GM21717 (cell line): ENCODE measurements at regions not wholly inside any gene's neighbourhood (a gene's known extent, or its start where the extent isn't known, plus 50 kb on each side); places are given as distances from the start of the nearest gene placed in this dataset.
"Not testable (repeated sequence)": the region's sequence is repeated elsewhere in the genome, so short reads cannot be mapped to it uniquely, and the experiment has no call there.

Experiments used
- ATAC-seq: cut with Tn5 transposase; IDR thresholded peaks from one replicate; pipeline ENCODE4 v1.9.1; 2021; ENCODE audit warnings: mild to moderate bottlenecking, moderate library complexity; ENCODE audit not compliant: unreplicated experiment

DNA sequence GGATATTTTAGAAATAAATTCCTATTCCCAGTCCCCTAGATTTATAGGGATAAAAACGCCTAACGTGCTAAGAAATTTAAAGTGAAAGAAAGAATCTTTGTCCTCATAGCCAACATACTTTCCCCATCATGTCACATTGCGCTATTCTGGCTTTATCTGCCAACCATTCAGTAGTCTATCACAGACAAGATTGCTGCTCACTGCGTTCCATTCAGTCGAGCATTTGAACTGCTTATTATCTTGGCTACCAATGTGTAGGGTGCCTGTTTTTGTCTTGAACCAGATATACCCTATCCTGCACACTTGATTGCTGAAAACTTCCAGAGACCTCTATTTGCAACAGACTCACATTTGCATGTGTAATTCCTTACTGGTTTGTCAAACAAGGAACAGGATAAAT is 751.5 kb downstream of the EPHA7 start:
- no peak for ATAC-seq

DNA sequence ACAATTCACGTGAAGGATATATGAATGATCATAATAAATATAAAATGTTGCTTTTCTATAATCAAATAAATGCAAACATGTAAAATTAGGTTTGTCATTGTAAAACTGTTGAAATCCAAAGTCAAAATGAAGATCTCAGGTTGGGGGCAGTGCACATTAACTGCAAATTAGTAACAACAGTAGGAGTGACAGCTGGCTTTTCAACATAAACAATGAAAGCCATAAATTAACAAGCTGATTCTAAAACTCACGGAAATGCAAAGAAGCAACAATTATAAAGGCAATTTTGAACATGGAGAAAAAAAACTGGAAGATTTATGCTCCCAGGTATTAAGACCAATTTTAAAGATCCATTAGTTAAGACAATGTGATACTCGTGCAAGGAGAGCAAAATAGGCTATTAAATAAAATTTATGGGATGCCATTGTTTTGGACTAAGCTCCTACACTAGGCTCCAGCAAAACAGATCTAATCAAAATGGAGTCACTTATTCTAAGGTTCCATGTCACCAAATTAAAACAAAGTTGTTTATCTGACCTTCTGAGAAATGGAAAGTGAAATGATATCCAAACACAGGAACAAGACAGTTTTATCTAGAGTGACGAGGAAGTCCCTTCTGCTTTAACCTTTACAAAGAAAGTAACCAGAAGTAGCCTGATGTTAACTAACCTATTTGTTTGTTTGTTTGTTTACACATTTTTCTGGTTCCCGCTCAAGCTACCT is 770.8 kb downstream of the EPHA7 start:
- no peak for ATAC-seq

DNA sequence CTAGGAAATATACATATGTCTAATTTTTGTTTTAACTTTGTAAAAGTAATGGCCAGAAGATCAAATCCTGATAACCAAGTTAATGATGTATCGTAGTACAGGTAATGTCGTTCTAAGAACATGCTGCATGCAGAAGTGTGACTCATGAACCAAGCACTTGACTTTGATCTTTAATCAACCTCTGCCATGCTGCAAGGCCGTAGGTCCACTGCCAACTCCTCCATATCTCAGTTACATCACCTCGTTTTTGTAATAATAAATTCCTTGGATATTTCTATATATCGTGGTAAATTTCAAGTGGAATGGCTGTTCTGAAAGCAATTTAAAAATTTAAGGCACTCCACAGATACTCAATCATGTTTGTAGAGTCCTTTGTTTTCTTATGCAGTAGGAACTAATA is 771.7 kb downstream of the EPHA7 start:
- no peak for ATAC-seq

DNA sequence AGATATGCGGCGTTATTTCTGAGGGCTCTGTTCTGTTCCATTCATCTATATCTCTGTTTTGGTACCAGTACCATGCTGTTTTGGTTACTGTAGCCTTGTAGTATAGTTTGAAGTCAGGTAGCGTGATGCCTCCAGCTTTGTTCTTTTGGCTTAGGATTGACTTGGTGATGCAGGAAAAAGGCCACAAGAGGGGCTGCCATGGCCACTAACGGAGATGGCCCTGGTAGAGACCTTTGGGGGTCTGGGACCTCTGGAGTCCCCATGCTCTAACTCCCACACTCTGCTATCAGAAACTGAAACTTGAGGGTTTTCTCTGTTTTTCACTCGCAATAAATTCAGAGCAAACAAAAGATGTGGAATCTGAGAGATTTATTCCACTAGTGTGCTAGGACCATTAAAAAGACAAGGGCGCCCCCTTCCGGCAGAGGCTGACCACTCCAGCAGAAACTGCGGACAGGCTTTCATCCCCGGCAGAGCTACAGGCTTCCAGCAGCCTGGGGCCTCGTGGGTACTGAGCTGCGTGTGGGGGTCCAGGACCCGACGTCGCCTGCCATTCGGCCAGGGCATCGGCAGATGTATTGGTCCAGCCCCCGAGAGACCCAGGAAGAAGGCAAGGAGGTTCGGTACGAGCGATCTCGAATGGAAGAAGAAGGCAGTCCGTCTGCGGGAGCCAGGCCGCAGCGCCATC is 775.1 kb downstream of the EPHA7 start:
- ATAC-seq: not testable (repeated sequence)

DNA sequence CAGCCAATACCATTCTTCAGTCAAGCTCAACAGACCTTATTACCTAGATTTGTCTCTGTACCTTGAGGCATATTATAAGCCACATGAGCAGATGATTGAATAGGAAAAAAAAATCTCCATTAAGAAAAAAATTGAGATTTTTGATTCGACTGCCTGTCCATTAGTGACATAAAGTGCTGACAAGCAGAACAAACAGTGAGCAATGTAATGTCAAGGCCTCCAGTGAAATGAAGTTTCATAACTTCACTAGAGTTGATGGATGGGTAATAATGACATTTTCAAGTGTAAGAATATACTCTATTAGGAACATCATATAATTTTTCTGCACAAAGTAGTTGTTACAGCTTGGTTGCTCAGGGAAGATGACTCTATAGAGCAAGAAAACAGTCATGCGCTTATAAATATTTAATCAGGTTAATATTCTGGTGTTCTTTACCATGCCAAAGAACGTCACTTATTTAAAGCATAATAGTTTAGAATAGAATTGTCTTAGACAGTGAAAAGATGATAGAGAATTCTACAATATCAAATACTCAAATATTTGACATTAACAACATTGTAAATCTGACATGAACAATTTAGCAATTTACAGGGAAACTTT is 783.7 kb downstream of the EPHA7 start:
- ATAC-seq: no peak

DNA sequence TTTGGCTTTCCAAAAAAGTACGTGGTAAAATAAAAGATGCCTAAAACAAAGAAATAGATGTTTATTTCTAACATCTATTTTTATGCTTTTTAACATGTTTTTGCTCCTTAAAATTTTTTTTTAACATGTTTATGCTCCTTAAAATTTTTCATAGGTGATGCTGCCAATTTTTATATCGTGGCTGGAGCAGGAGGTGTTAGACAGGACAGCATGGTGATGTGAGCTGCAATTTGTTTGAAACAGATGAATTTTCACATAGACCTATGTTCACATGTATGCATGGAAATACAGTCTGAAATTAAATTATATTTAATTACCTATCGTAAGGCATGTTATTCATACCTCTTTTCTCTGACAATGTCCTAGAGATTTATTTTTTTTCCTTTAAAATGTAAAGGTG is 784.8 kb downstream of the EPHA7 start:
- ATAC-seq: no peak

DNA sequence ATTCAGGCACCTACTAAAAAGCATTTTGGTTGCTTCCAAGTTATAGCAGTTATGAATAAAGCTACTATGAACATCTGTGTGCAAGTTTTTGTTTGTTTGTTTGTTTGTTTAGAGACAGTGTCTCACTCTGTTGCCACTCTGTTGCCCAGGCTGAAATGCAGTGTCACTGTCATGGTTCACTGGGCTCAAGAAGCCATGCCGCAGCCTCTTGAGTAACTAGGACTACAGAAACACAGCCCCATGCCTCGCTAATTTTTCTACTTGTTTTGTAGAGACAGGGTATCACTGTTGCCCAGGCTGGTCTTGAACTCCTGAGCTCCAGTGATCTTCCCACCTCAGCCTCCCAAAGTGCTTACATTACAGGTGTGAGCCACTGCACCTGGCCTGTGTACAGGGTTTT is 795.9 kb downstream of the EPHA7 start:
- ATAC-seq: no peak

DNA sequence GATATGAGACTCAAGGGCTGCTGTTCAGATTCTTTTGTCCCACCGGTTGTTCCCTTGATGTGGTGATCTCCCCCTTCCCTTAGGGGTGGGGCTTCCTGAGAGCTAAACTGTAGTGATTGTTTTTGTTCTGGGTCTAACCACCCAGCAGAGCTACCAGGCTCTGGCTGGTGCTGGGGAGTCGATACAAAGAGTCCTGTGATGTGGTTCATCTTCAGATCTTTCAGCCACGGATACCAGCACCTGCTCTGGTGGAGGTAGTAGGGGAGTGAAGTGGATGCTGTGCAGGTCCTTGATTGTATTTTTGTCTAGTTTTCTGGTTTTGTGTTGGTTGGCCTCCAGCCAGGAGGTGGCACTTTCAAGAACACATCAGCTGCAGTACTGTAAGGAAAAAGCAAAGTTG is 801.6 kb downstream of the EPHA7 start:
- ATAC-seq: no peak

DNA sequence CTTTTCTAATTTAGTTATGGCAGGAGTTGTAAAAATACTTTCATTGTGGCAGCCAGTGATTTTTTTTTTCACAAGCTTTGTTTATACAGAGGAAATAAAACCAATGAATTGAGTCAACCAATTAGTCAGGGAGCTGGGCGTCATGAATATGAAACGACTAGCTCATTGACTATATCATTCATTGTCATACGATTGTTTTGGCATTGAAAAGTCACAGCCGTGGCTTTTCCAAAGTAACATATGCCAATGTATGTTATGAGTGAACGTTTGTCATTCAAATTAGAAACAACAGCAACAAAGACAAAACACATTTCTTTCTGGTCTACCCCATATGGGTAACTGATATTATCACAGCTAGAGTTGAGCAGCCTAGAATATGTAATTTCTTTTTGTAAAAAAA is 810.6 kb downstream of the EPHA7 start:
- no peak for ATAC-seq

DNA sequence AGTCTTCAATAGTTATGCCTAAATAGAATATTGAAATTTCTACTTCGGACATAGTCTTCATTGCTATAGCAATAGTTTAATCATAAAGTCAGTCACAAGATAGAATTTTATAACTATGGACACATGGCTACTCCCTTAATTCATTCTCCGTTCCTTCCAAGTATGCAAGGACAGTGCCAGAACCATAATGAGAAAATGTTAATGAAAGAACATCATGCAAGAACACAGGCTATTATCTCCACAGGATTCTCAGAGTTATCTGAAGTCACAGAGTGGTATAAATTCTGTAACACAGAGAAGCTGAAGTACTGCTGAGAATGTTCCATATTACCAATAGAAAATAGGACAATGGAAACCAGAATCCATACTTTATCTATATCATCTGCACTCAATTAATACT is 826.2 kb downstream of the EPHA7 start:
- ATAC-seq: no peak

DNA sequence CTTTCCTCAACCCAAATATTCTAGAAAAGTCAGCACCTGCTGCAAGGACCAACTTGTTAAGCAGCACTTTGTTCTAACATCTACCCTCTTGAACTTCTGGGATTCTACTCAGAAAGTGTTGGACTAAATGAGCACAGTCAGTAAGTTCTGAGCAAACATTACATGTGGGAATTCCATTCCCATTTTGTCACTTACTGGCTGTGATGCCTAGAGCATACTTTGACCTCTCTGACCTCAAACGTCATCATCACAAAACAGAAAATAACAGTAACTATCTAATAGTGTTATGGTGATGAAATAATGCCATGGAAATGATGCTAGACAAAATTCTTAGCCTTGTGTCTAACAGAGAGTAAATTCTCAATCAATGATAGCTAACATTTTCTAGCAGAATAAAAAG is 829.4 kb downstream of the EPHA7 start:
- no peak for ATAC-seq

DNA sequence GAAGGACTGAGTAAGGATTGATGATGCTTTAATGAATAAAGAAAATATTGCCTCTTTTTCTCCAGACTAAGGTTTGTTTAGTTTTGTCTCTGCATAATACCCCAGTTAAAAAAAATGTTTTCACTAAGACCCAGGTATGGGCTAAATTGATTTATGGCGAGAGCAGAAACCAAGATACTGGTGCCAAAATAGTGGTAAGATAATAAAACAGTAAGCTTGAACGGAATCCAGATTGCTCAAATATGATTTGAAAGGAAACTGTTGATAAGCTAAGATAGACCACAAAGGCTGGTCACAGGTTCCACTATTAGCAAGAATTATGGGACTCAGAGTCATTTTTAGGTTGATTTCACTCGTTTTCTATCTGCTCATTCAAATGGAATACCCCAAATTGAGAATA is 831.2 kb downstream of the EPHA7 start:
- no peak for ATAC-seq

DNA sequence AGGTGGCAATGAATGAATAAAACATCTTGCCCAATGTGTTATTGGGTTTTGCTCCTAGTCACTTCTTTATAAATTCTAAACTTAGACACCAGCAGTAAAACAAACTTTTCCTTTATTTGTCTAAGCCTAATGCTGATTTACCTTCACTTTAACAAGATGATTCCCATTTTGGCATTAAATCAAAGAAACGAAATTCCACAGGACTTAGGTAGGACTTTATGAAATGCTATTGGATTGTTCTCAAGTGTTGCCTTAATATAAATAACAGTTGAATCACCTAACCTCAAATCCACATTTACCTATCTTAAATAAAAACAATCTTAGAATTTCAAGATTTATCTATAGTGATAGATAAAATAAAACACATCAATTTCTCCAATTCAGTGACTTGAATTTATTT is 831.8 kb downstream of the EPHA7 start:
- ATAC-seq: no peak

DNA sequence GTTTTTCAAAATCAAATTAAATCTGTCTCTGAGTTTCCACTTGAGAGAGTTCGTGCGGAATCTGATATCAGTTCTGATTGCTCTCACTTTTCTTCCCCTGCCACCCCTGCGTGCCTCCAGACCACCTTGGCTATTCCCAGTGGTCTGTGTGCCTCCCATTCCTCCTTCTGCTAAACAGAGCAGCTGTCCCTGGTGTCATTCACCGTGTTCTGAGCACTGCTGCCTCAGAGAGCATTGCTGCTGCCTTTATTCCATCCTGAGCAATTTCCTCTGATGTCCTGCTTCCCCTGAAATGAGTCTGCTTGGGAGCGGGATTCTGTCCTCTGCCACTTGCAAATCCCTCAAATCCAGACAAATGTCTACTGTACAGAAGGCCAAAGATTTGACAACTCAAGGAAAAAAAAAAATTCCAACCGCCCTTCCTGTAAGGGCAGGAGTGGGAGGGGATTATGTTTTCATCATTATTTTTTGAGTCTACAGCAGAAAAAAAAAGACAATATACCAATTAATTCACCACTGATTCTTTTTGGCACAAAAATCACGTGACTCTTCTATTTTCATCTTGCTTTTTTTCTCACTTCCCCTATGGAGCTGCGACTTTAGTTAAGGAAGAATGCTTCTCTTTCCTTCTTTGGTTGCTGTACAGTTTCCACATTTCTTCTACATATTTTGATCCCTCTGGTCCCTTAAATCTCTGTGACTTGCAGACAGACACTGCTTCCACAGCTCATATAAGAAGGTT is 833.0 kb downstream of the EPHA7 start:
- ATAC-seq: no peak

DNA sequence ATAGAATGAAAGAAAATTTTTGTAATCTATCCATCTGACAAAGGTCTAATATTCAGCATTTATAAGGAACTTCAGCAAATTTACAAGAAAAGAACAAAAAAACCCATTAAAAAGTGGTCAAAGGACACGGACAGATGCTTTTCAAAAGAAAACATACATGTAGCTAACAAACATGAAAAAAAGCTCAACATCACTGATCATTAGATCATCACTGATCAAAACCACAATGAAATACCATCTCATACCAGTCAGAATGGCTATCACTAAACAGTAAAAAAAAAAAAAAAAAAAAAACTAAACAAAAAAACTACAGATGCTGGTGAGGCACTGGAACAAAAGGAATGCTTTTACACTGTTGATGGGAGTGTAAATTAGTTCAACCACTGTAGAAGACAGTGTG is 837.1 kb downstream of the EPHA7 start:
- no peak for ATAC-seq

DNA sequence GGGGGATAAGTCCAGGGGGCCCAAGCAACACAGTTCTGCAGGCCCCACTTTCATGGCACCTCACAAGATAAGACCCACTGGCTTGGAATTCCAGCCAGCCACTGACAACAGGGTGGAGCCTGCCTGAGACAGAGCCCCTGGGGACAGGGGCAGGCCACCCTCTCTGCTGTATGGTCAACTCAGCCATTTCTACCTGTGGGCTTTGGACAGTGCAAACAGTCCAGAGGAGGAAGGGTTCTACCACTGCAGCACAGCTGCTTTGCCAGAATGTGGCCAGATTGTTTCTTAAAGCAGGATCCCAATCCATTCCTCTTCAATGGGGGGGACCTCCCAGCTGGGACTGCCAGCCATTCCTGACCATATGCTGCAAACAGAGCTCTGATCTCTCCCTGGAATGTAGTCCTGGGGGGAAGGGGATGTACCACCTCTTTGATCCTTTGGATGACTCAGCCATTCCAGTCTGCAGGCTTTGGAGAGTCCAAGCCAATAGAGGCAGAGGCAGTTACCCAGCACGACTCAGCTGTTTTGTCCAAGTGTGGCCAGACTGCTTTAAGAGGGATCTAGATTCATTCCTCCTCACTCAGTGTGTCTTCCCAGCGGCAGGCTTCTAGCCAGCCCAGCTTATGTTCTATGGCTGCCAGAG is 842.2 kb downstream of the EPHA7 start:
- no peak for ATAC-seq

DNA sequence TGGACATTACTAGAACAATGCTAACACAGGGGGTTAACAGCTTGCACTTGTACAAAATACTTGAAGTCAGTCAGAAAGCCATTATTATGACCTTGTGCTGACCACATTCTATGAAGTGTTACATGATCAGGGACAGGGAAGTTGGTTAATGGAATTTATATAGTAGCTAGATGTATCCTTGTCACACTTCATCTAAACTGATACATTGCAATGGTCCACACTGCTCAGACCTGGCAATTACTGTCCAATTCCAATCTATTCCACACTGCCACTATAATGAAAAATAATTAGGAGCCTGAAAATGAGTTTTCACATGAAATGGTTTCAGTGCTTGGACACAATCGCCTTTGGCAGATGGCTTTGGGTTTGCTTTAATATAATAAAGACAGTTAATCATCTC is 850.8 kb downstream of the EPHA7 start:
- ATAC-seq: no peak

DNA sequence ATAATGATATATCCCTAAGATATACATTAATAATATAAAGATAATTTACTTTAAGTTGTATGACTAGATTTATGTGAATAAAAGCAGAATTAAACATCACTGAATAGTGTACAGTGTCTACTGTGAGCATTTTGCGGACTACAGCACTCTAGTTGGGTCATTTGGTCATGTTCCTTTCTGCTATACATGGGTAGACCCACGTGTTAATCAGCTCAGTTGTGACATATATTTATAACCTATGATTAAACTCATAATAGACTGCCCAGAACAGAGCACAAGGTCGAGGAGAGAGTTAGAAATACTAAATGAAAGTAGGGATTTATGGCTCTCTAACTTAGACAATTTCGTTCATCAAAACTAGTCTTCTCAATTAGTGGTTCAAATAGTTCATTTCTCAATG is 852.7 kb downstream of the EPHA7 start:
- ATAC-seq: no peak

DNA sequence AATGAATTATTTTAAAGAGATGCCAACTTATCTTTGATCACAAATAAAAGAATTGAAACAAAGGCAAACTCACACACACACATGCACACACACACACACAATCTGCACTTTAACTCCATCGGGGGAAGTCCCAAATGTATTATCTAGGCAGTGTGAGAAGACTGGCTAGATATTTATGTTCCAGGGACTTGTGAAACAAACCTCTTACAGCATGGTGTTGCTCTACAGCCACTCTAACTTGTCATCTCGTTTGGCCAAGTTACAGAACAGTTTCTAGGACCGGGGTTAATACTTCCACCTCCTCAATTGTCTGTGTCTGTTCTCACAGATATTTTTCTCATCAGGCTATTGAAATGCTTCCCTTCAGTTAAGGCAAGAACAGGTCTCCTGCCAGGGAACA is 855.0 kb downstream of the EPHA7 start:
- no peak for ATAC-seq

DNA sequence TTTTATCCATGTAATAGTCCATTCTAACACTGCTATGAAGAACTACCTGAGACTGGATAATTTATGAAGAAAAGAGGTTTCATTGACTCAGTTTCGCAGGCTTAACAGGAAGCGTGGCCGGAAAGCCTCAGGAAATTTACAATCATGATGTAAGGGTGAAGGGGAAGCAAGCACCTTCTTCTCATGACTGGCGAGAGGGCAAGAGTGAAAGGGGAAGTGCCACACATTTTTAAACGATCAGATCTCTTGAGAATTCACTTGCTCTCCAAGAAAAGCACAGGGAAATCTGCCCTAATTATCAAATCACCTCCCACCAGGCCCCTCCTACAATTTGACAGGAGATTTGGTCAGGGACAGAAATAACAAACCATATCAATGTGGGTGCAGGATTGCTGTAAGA is 859.7 kb downstream of the EPHA7 start:
- no peak for ATAC-seq

DNA sequence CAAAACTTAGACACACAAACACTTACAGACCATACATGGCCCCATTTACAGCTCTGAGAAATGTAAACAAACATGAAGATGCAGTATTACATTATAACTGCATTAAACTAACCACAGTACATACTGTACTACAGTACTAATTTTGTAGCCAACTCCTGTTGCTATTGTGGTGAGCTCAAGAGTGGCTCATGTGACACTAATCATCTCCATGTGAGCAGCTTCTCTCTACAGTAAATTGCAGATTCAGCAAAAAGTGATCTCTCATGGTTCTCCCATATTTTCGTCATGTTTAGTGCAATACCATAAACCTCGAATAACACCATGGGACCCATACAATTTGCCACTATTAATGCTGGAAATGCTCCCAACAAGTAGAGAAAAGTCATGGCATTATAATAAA is 860.4 kb downstream of the EPHA7 start:
- no peak for ATAC-seq
